K562 (cell line): ENCODE measurements at regions not wholly inside any gene's neighbourhood (a gene's known extent, or its start where the extent isn't known, plus 50 kb on each side); places are given as distances from the start of the nearest gene placed in this dataset.

ENCODE experiments used
- ATAC-seq: fragments of 200-7000 bp; cut with Tn5 transposase; 3 replicates; pipeline ENCODE4 v1.9.1; 2020; ENCODE audit warnings: moderate library complexity
- BruUV-seq: library from RNA; stranded (reverse); fragments of 400-500 nt; replicated peaks from 2 replicates; lab custom pipeline; 2021; lab: Mats Ljungman, UMichigan
- CTCF ChIA-PET: fragments of 300-600 bp; formaldehyde crosslinking; extraction: SDS; loops from one replicate; lab custom pipeline; 2021; ENCODE audit warnings: low intra/inter-chr PET ratio; lab: Yijun Ruan, JAX
- POLR2A ChIA-PET: fragments of 300-600, 350-650 bp; sonication (Branson Sonifier 250); formaldehyde crosslinking; extraction: SDS; loops from one replicate; lab custom pipeline; 2021; ENCODE audit warnings: antibody characterized with exemption, inconsistent platforms; lab: Yijun Ruan, JAX
- DNase-seq, 4 experiments: peaks; one replicate each; pipeline versions ENCODE4 v3.0.0 to v3.0.0-alpha.2; 2011 to 2018; ENCODE audit warnings: low spot score in 3 of 4, mixed read lengths in 3 of 4; ENCODE audit errors: extremely low read depth in 1 of 4
- FAIRE-seq: peaks from 2 replicates; lab custom pipeline; 2011; peaks lifted over from hg19 to GRCh38; lab: Jason Lieb, UNC
- H2AFZ ChIP-seq: 2 replicates; pipeline ENCODE4 v1.6.0; 2011; ENCODE audit warnings: low read depth, low read length, control low read depth, inconsistent platforms
- H3K27ac ChIP-seq: fragments of 200-600 bp; 3 replicates; pipeline ENCODE4 v1.8.0; 2011; ENCODE audit warnings: low read depth, mild to moderate bottlenecking, control low read depth, inconsistent platforms, low read length, moderate library complexity, mixed read lengths; ENCODE audit errors: extremely low read depth
- H3K27me3 ChIP-seq, 2 experiments: fragments of 300-600 bp in 1 of 2; 2 replicates in 1 of 2; 3 replicates in 1 of 2; pipeline versions ENCODE4 v1.6.0 to v1.8.0; 2011; ENCODE audit warnings: inconsistent platforms in 2 of 2, low read length in 2 of 2, mild to moderate bottlenecking in 1 of 2, mixed read lengths in 1 of 2, moderate library complexity in 1 of 2; ENCODE audit not compliant: control insufficient read depth in 2 of 2, insufficient read depth in 2 of 2
- H3K36me3 ChIP-seq: fragments of 300-600 bp; 3 replicates; pipeline ENCODE4 v1.8.0; 2011; ENCODE audit warnings: mild to moderate bottlenecking, low read length, inconsistent platforms; ENCODE audit not compliant: control insufficient read depth, insufficient read depth
- H3K4me1 ChIP-seq, 2 experiments: fragments of 200-600 bp in 1 of 2; replicated peaks in 1 of 2; 2 replicates in 1 of 2; 3 replicates in 1 of 2; pipeline versions ENCODE4 v1.5.1 to v1.8.0; 2011; ENCODE audit warnings: inconsistent platforms in 2 of 2, low read length in 2 of 2, mild to moderate bottlenecking in 1 of 2, mixed read lengths in 1 of 2, moderate library complexity in 1 of 2; ENCODE audit not compliant: control insufficient read depth in 2 of 2, insufficient read depth in 2 of 2
- H3K4me2 ChIP-seq: 2 replicates; pipeline ENCODE4 v1.6.1; 2011; ENCODE audit warnings: low read length, control low read depth, inconsistent platforms, mixed read lengths; ENCODE audit not compliant: insufficient read depth
- H3K4me3 ChIP-seq: fragments of 200-600 bp; sonication (generic), shearing (Covaris generic); 2 replicates; pipeline ENCODE4 v1.5.1; 2016; ENCODE audit warnings: control low read depth, inconsistent platforms
- H3K79me2 ChIP-seq: fragments of 200-600 bp; 3 replicates; pipeline ENCODE4 v1.8.0; 2011; ENCODE audit warnings: low read length, inconsistent platforms; ENCODE audit not compliant: control insufficient read depth, insufficient read depth
- H3K9ac ChIP-seq, 2 experiments: 2 replicates each; pipeline versions ENCODE4 v1.6.0 to v1.6.1; 2011; ENCODE audit warnings: low read depth in 2 of 2, low read length in 2 of 2, control low read depth in 1 of 2, inconsistent platforms in 1 of 2, mild to moderate bottlenecking in 1 of 2, mixed read lengths in 1 of 2; ENCODE audit not compliant: insufficient read depth in 1 of 2
- H3K9me1 ChIP-seq: one replicate; pipeline ENCODE4 v1.6.0; 2011; ENCODE audit warnings: inconsistent platforms, mild to moderate bottlenecking, low read length, moderate library complexity; ENCODE audit not compliant: control insufficient read depth, insufficient read depth
- H3K9me3 ChIP-seq: replicated peaks from 2 replicates; pipeline ENCODE4 v1.5.1; 2011; ENCODE audit warnings: low read depth, low read length, inconsistent platforms; ENCODE audit not compliant: control insufficient read depth, insufficient read depth
- H4K20me1 ChIP-seq: replicated peaks from 2 replicates; pipeline ENCODE4 v1.6.1; 2011; ENCODE audit warnings: low read length, inconsistent platforms, mixed read lengths; ENCODE audit not compliant: control insufficient read depth, insufficient read depth
- BACH1 ChIP-seq: fragments of 200-800 bp; sonication (Bioruptor generic); IDR thresholded peaks from 2 replicates; pipeline ENCODE4 v1.6.1; 2016; ENCODE audit warnings: missing genetic modification characterization, missing compliant biosample characterization
- CCAR2 ChIP-seq: fragments of 200-400 bp; formaldehyde crosslinking; IDR thresholded peaks from 2 replicates; pipeline ENCODE4 v1.6.1; 2017; ENCODE audit warnings: mild to moderate bottlenecking, low read depth, low read length
- KDM5B ChIP-seq: fragments of 200-600 bp; sonication (generic); IDR thresholded peaks from 2 replicates; pipeline ENCODE4 v1.6.1; 2012; ENCODE audit warnings: low read depth, mild to moderate bottlenecking, moderate library complexity, low read length, control low read depth, inconsistent platforms; ENCODE audit not compliant: insufficient replicate concordance
- KLF6 ChIP-seq: fragments of 250-450 bp; sonication (Bioruptor Pico); IDR thresholded peaks from 2 replicates; pipeline ENCODE4 v1.4.0; 2020; ENCODE audit warnings: mild to moderate bottlenecking, moderate library complexity, borderline replicate concordance
- RBM15 ChIP-seq: fragments of 200-400 bp; formaldehyde crosslinking; IDR thresholded peaks from 2 replicates; pipeline ENCODE4 v1.6.1; 2018; ENCODE audit warnings: mild to moderate bottlenecking, low read length, moderate library complexity; ENCODE audit not compliant: insufficient read depth
- ZC3H8 ChIP-seq: fragments of 450-650 bp; IDR thresholded peaks from 2 replicates; pipeline ENCODE4 v1.6.1; 2017
- ZNF398 ChIP-seq: fragments of 250-450 bp; sonication (Bioruptor Pico); IDR thresholded peaks from 2 replicates; pipeline ENCODE4 v1.8.0; 2021; ENCODE audit warnings: moderate library complexity, mild to moderate bottlenecking, inconsistent platforms
- WGBS: fragments of 100-300 bp; shearing (Covaris generic); methylation state at CpG from one replicate; pipeline ENCODE4 v1.1.6; 2016; ENCODE audit warnings: low coverage, mixed read lengths; ENCODE audit not compliant: insufficient coverage; ENCODE audit errors: missing lambda C conversion rate; 5-methylcytosine and 5-hydroxymethylcytosine counted together
- in situ Hi-C: fragments of 300-500 bp; cut with MboI; formaldehyde crosslinking; loops from 4 replicates; pipeline ENCODE4 v1.15.0; 2018; ENCODE audit warnings: inconsistent platforms, mixed read lengths
- intact Hi-C: fragments of 100-400 bp; cut with micrococcal nuclease; formaldehyde crosslinking; loops from 2 replicates; pipeline ENCODE4 v1.14.2; 2022

DNA sequence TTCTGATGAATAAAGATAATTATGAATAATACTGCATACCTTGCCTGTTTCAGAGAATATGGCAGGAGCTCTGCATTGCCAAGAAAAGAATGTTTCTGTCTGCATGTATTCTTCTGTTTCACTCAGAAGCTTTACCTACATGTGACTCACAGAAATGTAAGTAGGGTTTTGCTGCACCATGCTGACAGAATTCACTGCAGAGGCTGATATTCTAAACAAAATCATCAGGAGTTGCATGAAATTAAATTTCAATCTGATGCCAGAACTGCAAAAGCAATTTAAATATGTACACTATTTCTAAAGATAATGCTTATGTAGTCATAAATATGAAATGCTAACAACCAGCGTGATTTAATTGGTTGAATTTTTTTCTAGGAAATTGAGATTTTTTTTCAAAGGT lies 332.8 kb upstream of the FSHR start:
- FAIRE-seq (no peak), ATAC-seq (no peak), DNase-seq (no peak)
- H3K9ac ChIP-seq: no peak overlapping the region
- H3K9me1 ChIP-seq: no peaks in the 10 kb centered on the region
- ChIA-PET POLR2A (no interaction called here), CTCF (no interaction called here)
- in situ Hi-C loops (no loop called here), intact Hi-C loops (no loop called here)
- no peak overlapping the region for H2AFZ ChIP-seq
- H3K27ac ChIP-seq: no peak overlapping the region
- no peaks in the 10 kb centered on the region for H4K20me1 ChIP-seq
- no peak overlapping the region for H3K4me3 ChIP-seq
- no peaks in the 10 kb centered on the region for H3K4me1 ChIP-seq
- TF ChIP-seq ZC3H8 (no peak), RBM15 (no peak)
- H3K4me2 ChIP-seq: no peak overlapping the region
- no peaks in the 10 kb centered on the region for H3K9me3 ChIP-seq
- H3K36me3 ChIP-seq: no peaks in the 10 kb centered on the region
- no peaks in the 10 kb centered on the region for H3K79me2 ChIP-seq
- 0% methylated on average over 1 of the region's 1 CpG for WGBS
- H3K27me3 ChIP-seq: no peaks in the 10 kb centered on the region
- no TSS peak for BruUV-seq

DNA sequence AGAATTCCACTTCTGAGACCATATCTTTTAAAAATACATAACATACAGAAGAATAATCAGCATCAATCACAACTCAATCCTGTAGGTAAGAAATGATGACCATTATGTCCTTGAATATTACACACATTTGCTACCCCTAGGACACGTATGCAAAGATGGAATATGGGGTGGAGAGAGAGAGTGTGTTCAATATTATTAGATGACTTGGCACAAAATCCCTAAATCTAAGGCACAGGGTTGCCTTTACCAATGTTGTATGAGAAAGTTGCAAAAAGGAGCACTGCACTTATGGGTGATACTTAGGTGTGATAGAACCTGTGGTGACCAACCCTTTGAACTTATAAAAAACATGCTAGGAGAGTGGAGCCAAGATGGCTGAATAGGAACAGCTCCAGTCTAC lies 326.2 kb upstream of the FSHR start:
- H3K27ac ChIP-seq: no peak overlapping the region
- in situ Hi-C loops: no loop called here
- POLR2A ChIA-PET: no interaction called here
- H3K27me3 ChIP-seq: no peaks in the 10 kb centered on the region
- H3K4me2 ChIP-seq: no peak overlapping the region
- H3K36me3 ChIP-seq: no peaks in the 10 kb centered on the region
- no peak for DNase-seq
- no peak for FAIRE-seq
- no peaks in the 10 kb centered on the region for H3K9me1 ChIP-seq
- no peaks in the 10 kb centered on the region for H3K4me1 ChIP-seq
- H3K79me2 ChIP-seq: no peaks in the 10 kb centered on the region
- TF ChIP-seq KLF6 (CRISPR knock-in tag) (no peak), BACH1 (no peak), KDM5B (no peak), RBM15 (no peak), ZNF398 (no peak), CCAR2 (no peak)
- TF ChIP-seq, all 486 proteins: peak for 0
- ATAC-seq: no peak
- CTCF ChIA-PET: no interaction called here
- Histone ChIP-seq H3K9ac (no peak overlapping the region), H2AFZ (no peak overlapping the region), H3K9me3 (no peaks in the 10 kb centered on the region), H4K20me1 (no peaks in the 10 kb centered on the region), H3K4me3 (no peak overlapping the region)
- 0% methylated on average over 1 of the region's 1 CpG for WGBS
- intact Hi-C loops: no loop called here
- BruUV-seq: no TSS peak
